ENCODE measurements at regions not wholly inside any gene's neighbourhood (a gene's known extent, or its start where the extent isn't known, plus 50 kb on each side); places are given as distances from the start of the nearest gene placed in this dataset.
"Not testable (repeated sequence)": the region's sequence is repeated elsewhere in the genome, so short reads cannot be mapped to it uniquely, and the experiment has no call there.

DNA sequence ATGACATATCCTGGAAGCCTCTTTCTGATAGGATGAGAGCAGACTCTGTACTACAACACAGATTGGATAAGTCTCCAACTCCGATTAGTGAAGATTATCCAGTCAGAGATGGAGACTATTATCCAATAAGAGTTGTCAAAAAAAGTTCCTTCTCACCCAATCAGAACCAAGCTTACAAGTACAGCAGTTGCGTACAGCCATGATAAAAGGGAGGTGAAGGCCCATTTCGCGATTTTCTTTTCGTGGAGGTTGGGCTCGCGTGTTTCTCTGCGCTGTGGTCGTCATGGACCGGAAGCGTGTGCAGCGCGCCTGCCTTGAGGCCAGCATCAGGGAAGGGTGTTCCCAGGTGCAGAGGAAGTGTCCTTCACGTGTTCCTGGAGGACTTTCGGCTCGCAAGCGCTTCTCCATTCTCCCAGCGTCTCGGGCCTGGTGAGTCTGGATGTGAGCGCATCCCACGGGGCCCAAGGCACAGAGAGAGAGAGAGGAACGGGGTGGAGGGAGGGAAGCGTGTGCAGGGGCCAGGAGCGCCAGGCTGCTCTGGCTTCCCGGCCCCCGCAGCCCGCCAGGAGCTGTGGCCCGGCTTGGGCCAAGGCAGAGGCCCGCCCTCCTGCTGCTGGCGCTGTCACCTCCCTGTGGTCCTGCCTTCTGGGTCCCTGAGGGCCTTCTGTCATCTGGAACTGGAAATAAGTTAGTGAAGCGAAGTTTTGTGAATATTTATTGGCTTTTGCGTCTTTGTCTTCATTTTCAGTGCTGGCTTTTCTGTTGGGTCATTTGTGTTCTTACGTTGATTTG, 53.9 kb downstream of the CDRT15L2 start:
- DNase-seq: not testable (repeated sequence)

DNA sequence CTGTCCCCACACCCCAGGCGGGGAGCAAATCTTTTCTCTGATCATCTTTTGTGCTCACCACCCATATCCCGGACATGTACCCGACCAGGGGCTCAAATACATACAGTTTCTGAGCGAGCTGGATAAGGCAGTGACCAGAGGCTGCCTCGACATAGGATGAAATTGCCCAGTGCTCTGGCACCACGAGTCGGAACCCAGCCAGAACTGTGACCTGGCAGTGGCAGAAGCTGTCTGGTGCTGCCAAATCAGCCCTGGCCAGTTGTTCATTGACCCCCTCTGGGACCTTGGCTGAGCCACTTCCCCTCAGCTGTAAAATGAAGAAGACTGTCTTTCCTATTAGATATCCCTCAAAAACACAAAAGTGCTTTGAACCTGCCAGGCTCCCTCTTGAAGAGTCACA, 60.6 kb downstream of the CDRT15L2 start:
- not testable (repeated sequence) for DNase-seq

DNA sequence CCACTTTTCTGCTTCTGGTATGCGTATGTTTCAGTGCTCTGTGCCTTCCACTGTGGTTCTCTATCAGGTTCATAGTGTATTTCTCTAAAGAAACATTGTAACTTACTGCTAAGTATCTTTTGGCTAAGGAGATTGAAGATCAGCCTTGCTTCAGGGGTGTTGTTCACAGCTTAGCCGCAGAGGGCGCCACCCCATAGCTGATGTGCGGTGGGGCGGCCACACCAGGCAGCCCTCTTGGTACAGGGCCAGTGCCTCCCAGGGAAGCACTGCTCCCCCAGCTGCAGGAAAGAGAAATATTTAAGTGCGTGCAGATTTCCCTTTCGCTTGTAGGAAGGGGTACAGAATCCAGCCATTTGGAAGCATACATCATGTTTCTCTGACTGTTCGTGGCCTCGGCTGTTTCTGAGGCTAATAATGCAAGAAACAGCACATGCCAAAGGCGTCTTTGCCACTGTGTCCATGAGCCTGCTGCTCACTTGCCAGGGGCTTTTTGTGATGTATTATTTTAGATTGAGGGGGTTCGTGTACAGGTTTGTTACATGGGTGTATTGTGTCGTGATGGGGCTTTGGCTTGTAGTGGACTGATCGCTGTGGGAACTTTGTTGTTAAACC, 67.2 kb downstream of the CDRT15L2 start:
- not testable (repeated sequence) for DNase-seq

DNA sequence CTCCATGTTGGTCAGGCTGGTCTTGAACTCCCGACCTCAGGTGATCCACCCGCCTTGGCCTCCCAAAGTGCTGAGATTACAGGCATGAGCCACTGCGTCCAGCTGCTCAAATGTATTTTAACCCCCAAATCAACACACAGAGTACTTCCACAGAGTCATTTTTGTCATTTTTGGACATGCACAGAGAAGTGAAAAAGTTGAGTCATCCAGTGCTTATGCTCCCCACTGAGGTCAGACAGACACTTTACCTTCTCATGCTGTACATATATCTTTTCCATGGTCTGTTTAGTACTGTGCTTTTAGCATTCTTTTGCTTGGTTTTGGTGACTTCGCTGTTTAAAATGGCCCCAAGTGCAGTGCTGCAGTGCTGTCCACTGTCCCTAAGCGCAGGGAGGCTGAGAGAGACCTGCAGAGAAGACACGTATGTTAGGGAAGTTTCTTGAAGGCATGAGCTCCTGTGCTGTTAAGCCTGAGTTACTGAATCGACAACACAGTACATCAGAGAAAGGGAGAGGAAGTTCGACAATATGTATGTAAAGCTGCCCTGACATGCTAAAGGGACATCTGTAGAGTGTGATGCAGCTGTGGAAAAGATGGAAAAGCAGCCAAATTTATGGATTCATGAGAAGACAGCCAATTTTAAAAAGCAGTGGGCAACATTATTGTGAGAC, 69.7 kb downstream of the CDRT15L2 start:
- not testable (repeated sequence) for DNase-seq

DNA sequence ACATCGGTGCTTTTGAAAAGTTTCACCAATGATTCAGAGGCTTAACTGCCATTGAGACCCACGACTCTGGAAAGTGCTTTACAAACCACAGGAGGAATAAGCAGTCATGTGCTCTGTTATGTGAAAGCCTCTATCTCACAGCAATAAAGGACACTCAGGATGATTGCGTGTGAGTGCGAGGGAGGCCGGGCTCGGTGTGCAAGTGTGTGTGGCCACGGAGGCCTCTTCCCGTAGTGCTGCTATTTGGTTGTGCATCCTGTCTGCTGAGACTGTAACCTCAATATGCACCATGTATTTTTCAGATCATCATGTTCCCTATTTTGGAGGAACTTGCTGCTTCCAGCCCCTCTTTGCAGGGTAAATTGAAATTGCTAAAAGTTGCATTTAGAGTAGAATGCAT, 71.5 kb downstream of the CDRT15L2 start:
- DNase-seq: not testable (repeated sequence)

DNA sequence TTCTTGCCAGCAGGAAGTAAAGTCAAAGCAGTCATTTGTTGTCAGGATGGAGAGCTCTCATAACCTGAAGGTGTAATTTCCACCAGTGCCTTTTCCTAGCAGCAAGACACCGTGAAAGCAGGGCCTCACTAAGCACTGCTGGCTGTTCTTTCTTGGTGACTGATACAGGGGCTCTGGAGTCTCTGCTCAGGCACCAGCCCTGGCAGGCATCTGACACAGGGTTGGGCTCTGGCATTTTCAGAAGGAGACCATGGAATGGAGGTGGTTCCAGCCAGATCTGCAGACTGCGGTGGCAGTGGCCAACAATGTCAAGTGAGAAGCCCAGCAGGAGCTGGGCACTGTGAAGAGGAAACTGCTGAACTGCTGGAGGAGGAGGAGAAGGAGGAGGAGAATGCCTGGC, 72.2 kb downstream of the CDRT15L2 start:
- DNase-seq: not testable (repeated sequence)

DNA sequence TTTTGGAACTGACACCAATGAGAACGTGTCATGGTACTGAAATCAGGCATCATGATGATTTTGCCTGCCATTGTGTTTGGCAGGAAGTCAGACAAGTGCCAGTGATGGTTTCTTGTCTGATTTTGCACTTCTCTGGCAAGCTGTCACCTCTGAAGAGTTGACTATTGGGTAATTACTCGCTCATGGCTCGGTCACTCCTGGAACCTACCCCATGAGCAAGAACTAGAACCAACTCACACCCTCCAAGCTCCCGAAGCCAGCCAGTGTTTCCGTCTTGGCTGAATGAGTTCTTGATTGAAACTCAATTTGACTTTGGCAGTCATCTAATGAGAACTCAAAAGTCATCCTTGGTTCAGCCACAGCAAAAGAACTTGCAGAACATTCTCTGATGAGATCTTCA, 73.9 kb downstream of the CDRT15L2 start:
- DNase-seq: not testable (repeated sequence)

DNA sequence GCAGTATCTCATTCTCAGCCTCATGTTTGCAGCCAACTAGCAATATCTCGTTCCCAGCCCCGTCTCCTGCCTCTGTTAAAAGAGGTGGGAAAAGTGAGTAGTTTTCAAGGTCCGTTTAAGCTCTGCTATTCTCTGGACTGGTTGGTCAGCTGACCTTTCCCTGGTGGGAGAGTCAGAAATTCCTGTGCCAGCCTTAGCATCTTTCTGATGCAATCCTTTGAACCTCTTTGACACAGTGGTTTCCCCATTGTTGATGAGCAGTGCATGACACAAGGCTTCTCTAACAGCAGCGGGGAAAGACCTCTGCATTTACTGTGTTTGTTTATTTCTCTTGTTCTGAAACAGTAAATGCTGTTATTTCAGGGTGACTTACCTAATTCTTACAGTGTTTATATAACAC, 74.6 kb downstream of the CDRT15L2 start:
- DNase-seq: not testable (repeated sequence)

DNA sequence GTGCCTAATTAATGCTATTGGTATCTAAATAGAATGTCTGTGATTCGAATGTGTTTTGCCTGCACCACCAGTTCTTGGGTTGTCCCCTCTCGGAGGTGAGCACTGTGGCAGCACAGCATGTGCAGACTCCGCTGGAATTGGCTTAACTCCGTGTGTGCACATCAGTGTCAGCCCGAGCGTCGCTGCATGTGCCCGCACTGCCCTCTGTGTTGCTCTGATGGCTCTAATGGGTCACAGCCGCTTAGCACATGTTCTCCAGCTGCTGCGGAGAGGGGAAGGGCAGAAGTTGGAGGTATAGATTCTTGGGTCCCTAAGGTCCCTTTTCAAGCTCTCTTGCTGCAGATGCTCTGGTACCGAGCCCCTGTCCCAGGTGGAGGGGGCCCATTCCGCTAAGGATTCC, 75.1 kb downstream of the CDRT15L2 start:
- not testable (repeated sequence) for DNase-seq

DNA sequence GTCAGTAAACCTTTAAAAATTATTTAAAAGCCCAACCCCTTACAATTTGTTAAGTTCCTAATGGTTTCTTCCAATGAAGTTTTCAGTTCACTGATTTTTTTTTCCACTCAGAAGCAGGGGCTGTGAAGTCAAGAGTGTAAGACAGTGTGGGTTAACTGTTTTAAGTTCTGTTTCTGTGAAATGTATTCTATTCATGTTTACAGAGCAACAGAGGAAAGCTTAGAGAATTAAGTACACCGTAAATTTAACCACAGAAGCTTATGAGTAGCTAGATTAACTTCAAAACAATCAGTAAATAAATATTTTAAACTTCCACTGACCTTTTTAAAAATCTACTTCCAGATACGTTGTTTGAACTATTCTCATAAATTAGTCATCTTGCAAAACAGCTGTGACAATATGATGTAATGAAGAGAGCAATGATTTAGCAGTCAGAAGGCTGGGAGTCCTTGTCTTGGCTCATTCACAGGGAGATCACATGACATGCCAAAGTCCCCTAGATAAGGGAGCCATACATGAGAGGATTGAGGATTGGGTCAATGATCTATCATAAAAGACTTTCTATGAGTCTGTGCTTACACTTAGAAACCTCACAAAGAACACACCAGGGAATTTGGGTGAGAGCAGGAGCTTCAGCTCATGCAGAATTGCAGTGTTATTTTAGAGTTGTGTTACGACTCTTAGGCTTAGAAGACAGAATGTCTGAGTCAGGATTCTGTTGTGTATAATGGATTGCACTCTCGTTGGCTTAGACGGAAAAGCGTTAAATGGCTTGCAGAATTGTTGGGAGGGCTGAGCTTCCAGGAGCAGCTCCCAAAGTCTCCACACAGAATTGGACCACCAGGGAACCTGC, 85.8 kb downstream of the CDRT15L2 start:
- DNase-seq: not testable (repeated sequence)

DNA sequence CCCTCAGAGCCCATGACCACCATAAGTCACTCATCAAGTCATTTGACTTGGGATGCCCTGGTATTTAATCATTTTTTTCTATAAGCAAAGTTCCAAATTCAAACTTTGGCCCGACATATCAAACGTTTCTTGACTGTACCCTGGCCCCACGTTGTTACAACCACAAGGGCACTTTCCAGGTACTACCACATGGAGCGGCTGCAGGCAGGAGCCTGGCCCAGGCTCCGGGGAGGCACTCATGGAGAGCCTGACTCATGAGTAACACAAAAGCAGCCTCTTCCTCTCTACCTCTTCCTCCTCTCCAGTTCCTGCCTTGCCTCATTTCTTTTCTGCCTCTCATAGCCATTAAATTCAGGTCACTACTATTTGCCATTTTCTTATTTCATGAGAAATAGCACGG, 87.2 kb downstream of the CDRT15L2 start:
- not testable (repeated sequence) for DNase-seq

DNA sequence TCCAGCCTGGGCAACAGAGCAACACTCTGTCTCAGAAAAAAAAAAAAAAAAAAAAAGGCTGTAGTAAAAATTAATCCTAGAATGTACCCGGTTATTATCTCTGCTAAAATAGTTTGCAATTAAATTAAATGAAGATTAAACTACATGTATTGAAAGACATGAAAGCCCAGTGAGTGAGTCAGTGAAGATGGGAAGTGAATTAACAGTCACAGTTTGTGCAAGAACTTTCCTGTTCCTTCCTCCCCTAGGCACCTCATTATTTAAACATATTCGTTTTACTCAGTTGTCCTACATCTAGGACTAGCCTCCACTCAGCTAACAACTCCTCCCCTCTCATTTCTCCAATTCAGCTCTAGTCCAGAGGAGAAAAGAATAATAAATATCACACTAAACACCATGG, 88.2 kb downstream of the CDRT15L2 start:
- DNase-seq: not testable (repeated sequence)

DNA sequence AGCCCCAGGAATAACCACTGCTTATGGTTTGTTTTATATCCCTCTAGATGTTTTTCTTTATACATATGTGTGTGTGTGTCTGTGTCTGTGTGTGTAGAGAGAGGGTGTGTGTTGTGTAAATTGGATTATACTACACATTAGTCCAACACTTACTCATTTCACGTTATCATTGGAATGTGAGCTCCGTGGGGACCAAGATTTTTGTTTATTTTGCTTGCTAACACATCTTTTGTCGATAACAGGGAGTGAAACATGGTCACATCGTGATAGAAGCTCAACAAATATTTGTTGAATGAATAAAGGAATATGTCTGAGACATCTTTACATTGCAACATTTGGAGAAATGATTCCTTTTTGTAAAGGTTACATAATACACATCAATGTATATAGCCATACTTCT, 88.8 kb downstream of the CDRT15L2 start:
- DNase-seq: not testable (repeated sequence)

DNA sequence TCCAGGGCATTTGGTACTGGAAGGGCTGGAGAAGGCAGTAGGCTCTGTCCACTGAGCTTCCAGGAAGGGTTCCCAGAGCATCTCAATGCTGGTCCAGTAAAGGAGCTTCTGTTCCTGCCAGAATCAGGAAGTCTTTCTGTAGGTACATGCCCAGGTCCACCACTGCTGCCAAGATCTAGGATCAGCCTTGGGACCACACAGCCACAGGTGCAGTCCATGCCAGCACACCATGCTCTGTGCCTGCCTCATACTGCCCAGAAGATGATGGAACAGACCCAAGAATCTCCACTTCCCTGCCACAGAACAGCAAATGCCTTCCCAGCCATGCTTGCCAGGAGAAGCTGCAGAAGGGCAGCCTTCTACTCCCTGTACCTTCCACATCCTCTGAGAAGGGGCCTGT, 89.3 kb downstream of the CDRT15L2 start:
- not testable (repeated sequence) for DNase-seq

DNA sequence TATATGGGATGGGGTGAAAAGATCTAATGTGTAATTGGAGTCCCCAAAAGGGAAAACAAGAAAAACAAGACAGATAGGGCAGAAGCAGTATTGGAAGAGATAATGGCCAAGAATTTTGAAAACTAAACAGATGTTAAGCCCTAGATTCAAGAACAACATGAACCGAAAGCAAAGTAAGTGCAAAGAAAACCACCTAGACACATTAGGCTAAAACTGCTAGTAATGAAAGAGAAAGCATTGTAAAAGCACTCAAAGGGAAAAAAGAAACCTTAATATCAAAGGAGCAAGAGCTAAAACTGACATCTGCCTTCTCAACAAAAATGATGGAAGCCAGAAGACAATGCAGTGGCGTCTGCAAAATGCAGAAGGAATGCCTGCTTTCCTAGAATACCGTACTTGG, 91.0 kb downstream of the CDRT15L2 start:
- DNase-seq: not testable (repeated sequence)

DNA sequence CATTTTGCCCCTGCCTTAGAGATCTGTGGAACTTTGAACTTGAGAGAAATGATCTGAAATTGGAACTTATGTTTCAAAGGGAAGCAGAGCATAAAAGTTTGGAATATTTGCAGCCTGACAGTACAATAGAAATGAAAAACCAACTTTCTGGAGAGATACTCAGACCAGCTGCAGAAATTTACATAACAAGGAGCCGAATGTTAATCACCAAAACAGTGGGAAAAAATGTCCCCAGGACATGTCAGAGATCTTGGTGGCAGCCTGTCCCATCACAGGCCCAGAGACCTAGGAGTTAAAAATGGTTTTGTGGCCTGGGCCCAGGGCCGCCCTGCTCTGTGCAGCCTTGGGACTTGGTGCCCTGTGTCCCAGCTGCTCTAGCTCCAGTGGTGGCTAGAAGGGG, 94.8 kb downstream of the CDRT15L2 start:
- DNase-seq: not testable (repeated sequence)

DNA sequence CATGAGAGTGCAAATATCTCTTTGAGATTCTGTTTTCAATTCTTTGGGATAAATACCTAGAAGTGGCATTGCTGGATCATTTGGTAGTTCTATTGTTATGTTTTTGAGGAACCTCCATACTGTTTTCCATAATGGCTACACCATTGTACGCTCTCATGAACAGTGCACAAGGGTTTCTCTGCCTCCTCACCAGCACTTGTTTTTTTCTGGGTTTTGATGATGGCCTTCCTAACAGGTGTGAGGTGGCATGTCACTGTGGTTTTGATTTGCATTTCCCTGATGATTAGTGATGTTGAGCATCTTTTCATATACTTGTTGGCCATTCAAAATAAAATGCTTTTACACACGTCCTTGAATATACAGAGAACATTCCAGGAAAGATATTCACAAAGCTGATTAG, 96.2 kb downstream of the CDRT15L2 start:
- not testable (repeated sequence) for DNase-seq

DNA sequence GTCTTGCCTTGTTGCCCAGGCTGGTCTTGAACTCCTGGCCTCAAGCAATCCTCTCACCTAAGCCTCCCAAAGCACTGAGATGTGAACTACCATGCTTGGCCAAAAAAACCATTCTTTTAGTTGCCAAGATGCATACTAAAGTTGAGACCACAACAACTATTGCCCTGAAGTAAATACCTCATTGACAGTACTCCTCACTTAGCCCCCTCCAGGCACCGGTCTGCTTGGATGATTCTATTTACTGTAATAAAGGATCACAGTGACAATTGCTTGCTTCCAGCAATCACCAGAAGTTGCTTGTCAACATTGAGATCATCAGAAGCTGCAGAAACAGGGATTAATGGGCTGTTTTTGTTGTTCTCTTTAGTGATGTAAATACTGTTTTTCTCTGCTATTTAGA, 97.1 kb downstream of the CDRT15L2 start:
- not testable (repeated sequence) for DNase-seq

DNA sequence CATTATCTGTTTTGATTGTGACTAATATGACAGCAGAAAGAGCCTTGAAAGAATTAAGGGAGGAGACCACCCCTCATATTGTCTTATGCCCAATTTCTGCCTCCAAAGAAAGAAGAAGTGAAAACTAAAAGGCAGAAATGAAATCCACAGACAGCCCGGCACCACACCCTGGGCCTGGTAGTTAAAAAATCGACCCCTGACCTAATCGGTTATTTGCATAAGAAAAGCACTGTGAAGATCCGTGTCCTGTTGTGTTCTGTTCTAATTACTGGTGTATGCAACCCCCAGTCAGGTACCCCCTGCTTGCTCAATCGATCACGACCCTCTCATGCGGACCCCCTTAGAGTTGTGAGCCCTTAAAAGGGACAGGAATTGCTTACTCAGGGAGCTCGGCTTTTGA, 97.9 kb downstream of the CDRT15L2 start:
- DNase-seq: not testable (repeated sequence)

DNA sequence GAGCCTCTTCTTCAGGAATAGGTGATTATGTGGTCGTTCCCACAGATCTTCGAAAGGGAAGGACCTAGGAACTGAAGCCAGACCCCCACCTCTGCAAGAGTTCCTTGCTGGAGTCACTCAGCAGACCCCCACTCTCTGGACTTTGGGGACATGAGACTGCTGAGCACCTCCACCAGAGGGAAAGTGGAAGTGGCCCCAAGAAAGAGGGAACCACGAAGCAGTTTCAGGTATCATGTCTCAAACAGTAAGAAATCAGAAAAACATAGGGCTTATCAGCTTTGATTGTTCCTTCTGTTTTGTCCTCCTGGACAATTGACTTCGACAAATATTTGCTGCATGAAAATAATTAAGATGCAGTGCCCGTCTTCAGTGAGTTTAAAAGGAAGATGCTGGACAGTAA, 98.9 kb downstream of the CDRT15L2 start:
- not testable (repeated sequence) for DNase-seq

DNA sequence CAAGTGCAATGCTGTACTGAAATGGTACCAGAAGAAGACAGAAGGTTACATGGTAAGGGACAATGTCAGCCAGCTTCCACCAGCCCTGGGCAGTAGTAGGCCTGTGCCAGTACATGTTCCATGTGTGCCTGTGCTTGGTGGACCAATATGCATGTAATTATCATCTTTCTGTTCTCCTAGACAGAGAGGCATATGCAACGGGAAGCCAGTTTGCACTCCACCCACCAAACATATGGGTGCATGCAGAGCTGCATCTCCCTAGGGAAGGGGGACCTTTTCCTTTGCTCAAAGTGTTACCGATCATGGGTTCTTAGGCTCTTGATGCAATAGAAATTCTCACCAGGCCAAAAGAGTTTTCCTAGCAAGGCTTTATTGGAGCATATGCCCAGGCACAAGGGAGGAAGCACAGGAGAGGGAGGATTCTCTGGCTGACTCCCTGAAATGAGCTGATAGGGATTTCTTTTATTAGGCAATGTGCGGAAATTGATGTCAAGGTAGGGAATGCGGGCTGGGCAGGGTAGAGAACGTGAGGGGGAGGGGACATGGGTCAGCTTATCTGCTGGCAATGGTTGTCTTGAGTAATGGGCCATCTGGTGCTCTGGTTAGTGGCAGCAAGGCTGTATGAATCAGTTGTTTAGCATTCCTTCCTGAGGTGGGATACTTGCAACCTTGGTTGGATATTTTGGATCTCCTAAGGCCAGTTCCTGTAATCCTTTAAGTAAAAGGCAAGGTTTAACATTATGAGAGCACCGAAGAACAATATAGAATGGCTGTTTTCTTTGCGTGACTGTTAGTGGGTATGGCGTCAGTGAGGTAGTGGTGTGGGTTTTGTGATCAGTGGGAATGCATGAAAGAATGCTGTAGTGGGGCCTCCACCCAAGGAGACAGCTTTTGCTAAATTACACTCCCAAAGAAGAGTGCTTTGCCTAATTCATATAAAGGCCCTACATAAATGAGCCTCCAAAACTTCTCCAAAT, 102.5 kb downstream of the CDRT15L2 start:
- not testable (repeated sequence) for DNase-seq

Data from activated naive CD4-positive, alpha-beta T cell treated with anti-CD3 and anti-CD28 coated beads, Interleukin-2, amount 50 U/mL, for 16 hours (primary cell).